ENCODE measurements at regions not wholly inside any gene's neighbourhood (a gene's known extent, or its start where the extent isn't known, plus 50 kb on each side); places are given as distances from the start of the nearest gene placed in this dataset.

DNA sequence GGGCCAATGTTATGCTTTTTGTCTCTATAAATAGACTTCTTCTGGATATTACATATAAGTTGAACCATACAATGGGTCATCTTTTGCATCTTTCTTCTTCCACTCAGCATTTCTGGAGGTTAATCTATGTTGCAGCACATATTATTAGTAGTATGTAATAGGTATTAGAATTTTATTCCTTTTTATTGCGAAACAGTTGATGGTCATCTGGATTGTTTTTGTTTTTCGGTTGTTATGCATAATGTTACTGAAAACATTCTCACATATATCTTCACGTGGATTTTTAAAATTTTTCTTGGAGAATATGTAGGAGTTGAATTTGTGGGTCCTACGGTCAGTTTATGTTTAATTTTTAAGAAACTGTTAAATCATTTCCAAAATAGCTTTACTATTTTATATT lies 466.8 kb downstream of the SLCO4C1 start:
- Histone ChIP-seq H3K56ac (ENCODE audit: insufficient read length, low read depth, low read length) (no peak overlapping the region), H3K14ac (ENCODE audit: insufficient read depth, low read length) (no peak overlapping the region), H4K8ac (replicated peaks; ENCODE audit: insufficient read length, low read depth, low read length) (no peak overlapping the region), H2AK5ac (ENCODE audit: insufficient read length, low read length) (no peak overlapping the region), H2BK120ac (ENCODE audit: low read depth, low read length, poor library complexity, severe bottlenecking) (no peak overlapping the region), H3K79me2 (ENCODE audit: insufficient read depth, low read length) (no peaks in the 10 kb centered on the region), H2BK15ac (ENCODE audit: low read depth, low read length) (no peak overlapping the region), H3K9me3 (ENCODE audit: control insufficient read depth, low read depth, low read length) (no peaks in the 10 kb centered on the region), H3K23me2 (ENCODE audit: insufficient read length, low read depth, low read length, poor library complexity, severe bottlenecking) (no peaks in the 10 kb centered on the region), H3K9ac (ENCODE audit: extremely low read depth, insufficient read length, low read length) (no peak overlapping the region), H4K5ac (ENCODE audit: insufficient read length, low read depth, low read length) (no peak overlapping the region), H3K4ac (ENCODE audit: low read depth, low read length) (no peak overlapping the region), H2BK12ac (ENCODE audit: insufficient read length, low read depth, low read length) (no peak overlapping the region), H2BK20ac (ENCODE audit: low read depth, low read length, poor library complexity, severe bottlenecking) (no peak overlapping the region), H4K91ac (ENCODE audit: insufficient read length, low read depth, low read length) (no peak overlapping the region), H3K79me1 (ENCODE audit: insufficient read depth, low read depth, low read length, poor library complexity, severe bottlenecking) (no peaks in the 10 kb centered on the region), H3K4me1 (ENCODE audit: insufficient read depth, low read length) (no peaks in the 10 kb centered on the region), H3K27ac (ENCODE audit: insufficient read length, low read depth, low read length) (no peak overlapping the region), H3K23ac (ENCODE audit: insufficient read length, low read depth, low read length) (no peak overlapping the region), H3K18ac (ENCODE audit: insufficient read length, low read depth, low read length) (no peak overlapping the region), H3K27me3 (ENCODE audit: insufficient read depth, low read length) (no peaks in the 10 kb centered on the region), H3K4me2 (ENCODE audit: insufficient read depth, insufficient read length, low read length) (no peak overlapping the region), H2AFZ (ENCODE audit: low read length) (no peak overlapping the region), H4K20me1 (ENCODE audit: control insufficient read depth, insufficient read depth, insufficient read length) (no peaks in the 10 kb centered on the region), H2BK5ac (ENCODE audit: insufficient read length, low read length) (no peak overlapping the region), H3T11ph (ENCODE audit: low read length) (no peak overlapping the region)
- Mint-ChIP-seq H3K9me3 (peaks cover 3 to 6% of the 10 kb centered on the region in 2 experiments; a peak in 4 of 5 replicates), H3K27me3 (ENCODE audit: low read depth) (no peaks in the 10 kb centered on the region), H3K4me3 (no peak overlapping the region), H3K4me1 (no peaks in the 10 kb centered on the region), H3K27ac (no peak overlapping the region), H3K36me3 (ENCODE audit: insufficient read depth in 1 of 3, low read depth in 3 of 3) (peaks cover 0 to 3% (median 0%) of the 10 kb centered on the region in 3 experiments; a peak in 1 of 7 replicates)
- no peak for DNase-seq
- no peak for TF ChIP-seq CTCF (conservative IDR thresholded peaks at IDR 0.05)
- WGBS (ENCODE audit: extremely low coverage, insufficient read length, low lambda C conversion rate) = no CpG with 5 or more reads among the region's 4 CpGs

Measured in H9 (cell line).